ENCODE measurements at regions not wholly inside any gene's neighbourhood (a gene's known extent, or its start where the extent isn't known, plus 50 kb on each side); places are given as distances from the start of the nearest gene placed in this dataset.

- DNase-seq: no peak
- Histone ChIP-seq H3K4me3 (no peak overlapping the region), H3K36me3 (no peaks in the 10 kb centered on the region), H3K9me3 (no peaks in the 10 kb centered on the region), H3K27me3 (no peaks in the 10 kb centered on the region)
Measured at GRCh38 chr4:14496969-14497368, 505.3 kb upstream of the CPEB2 start.

- Histone ChIP-seq H3K36me3 (no peaks in the 10 kb centered on the region), H3K9me3 (no peaks in the 10 kb centered on the region), H3K4me3 (no peak overlapping the region), H3K27me3 (no peaks in the 10 kb centered on the region)
- no peak for DNase-seq
Measured at GRCh38 chr4:14504162-14504561, 498.1 kb upstream of the CPEB2 start.

- DNase-seq: no peak
- Histone ChIP-seq H3K36me3 (no peaks in the 10 kb centered on the region), H3K4me3 (no peak overlapping the region), H3K9me3 (no peaks in the 10 kb centered on the region), H3K27me3 (no peaks in the 10 kb centered on the region)
Measured at GRCh38 chr4:14513471-14513870, 488.8 kb upstream of the CPEB2 start.

GRCh38 chr4:14515556-14515955 lies 486.7 kb upstream of the CPEB2 start:
- Histone ChIP-seq H3K36me3 (no peaks in the 10 kb centered on the region), H3K9me3 (no peaks in the 10 kb centered on the region), H3K27me3 (no peaks in the 10 kb centered on the region), H3K4me3 (no peak overlapping the region)
- DNase-seq: no peak

GRCh38 chr4:14518136-14518535 lies 484.1 kb upstream of the CPEB2 start:
- Histone ChIP-seq H3K9me3 (no peaks in the 10 kb centered on the region), H3K4me3 (no peak overlapping the region), H3K36me3 (no peaks in the 10 kb centered on the region), H3K27me3 (no peaks in the 10 kb centered on the region)
- DNase-seq: no peak

- DNase-seq: no peak
- Histone ChIP-seq H3K4me3 (no peak overlapping the region), H3K36me3 (no peaks in the 10 kb centered on the region), H3K27me3 (no peaks in the 10 kb centered on the region), H3K9me3 (no peaks in the 10 kb centered on the region)
Measured at GRCh38 chr4:14520171-14520570, 482.1 kb upstream of the CPEB2 start.

- no peaks in the 10 kb centered on the region for H3K36me3 ChIP-seq
- no peak overlapping the region for H3K4me3 ChIP-seq
- no peak for DNase-seq
- H3K9me3 ChIP-seq: no peaks in the 10 kb centered on the region
- H3K27me3 ChIP-seq: no peaks in the 10 kb centered on the region
Measured at GRCh38 chr4:14524276-14524675, 478.0 kb upstream of the CPEB2 start.

- Histone ChIP-seq H3K27me3 (no peaks in the 10 kb centered on the region), H3K4me3 (no peak overlapping the region), H3K9me3 (no peaks in the 10 kb centered on the region), H3K36me3 (no peaks in the 10 kb centered on the region)
- no peak for DNase-seq
Measured at GRCh38 chr4:14528918-14529317, 473.4 kb upstream of the CPEB2 start.

- Histone ChIP-seq H3K9me3 (no peaks in the 10 kb centered on the region), H3K4me3 (no peak overlapping the region), H3K36me3 (no peaks in the 10 kb centered on the region), H3K27me3 (no peaks in the 10 kb centered on the region)
- DNase-seq: no peak
Measured at GRCh38 chr4:14529653-14530052, 472.6 kb upstream of the CPEB2 start.

GRCh38 chr4:14532436-14532835 lies 469.8 kb upstream of the CPEB2 start:
- Histone ChIP-seq H3K4me3 (no peak overlapping the region), H3K27me3 (no peaks in the 10 kb centered on the region)
- DNase-seq: no peak

GRCh38 chr4:14539246-14539645 lies 463.0 kb upstream of the CPEB2 start:
- no peaks in the 10 kb centered on the region for H3K36me3 ChIP-seq
- H3K9me3 ChIP-seq: no peaks in the 10 kb centered on the region; the same call in 1 of the 2 replicates
- H3K27me3 ChIP-seq: no peaks in the 10 kb centered on the region
- peak; percentile 4 for DNase-seq
- H3K4me3 ChIP-seq: no peak overlapping the region

More at GRCh38 chr4:14532436-14532835, 469.8 kb upstream of the CPEB2 start:
- Histone ChIP-seq H3K9me3 (no peaks in the 10 kb centered on the region), H3K36me3 (no peaks in the 10 kb centered on the region)

- Histone ChIP-seq H3K36me3 (no peaks in the 10 kb centered on the region), H3K9me3 (no peaks in the 10 kb centered on the region; the same call in 1 of the 2 replicates), H3K27me3 (no peaks in the 10 kb centered on the region), H3K4me3 (no peak overlapping the region)
- DNase-seq: no peak
Measured at GRCh38 chr4:14545163-14545562, 457.1 kb upstream of the CPEB2 start.

GRCh38 chr4:14545807-14546206 lies 456.5 kb upstream of the CPEB2 start:
- H3K9me3 ChIP-seq: no peaks in the 10 kb centered on the region; the same call in 1 of the 2 replicates
- no peak overlapping the region for H3K4me3 ChIP-seq
- no peaks in the 10 kb centered on the region for H3K36me3 ChIP-seq
- DNase-seq: no peak
- no peaks in the 10 kb centered on the region for H3K27me3 ChIP-seq

GRCh38 chr4:14552119-14552518 lies 450.2 kb upstream of the CPEB2 start:
- Histone ChIP-seq H3K36me3 (no peaks in the 10 kb centered on the region), H3K4me3 (no peak overlapping the region), H3K27me3 (no peaks in the 10 kb centered on the region), H3K9me3 (no peaks in the 10 kb centered on the region)
- no peak for DNase-seq

GRCh38 chr4:14559646-14560045 lies 442.6 kb upstream of the CPEB2 start:
- no peak for DNase-seq
- no peak overlapping the region for H3K4me3 ChIP-seq

GRCh38 chr4:14560577-14560976 lies 441.7 kb upstream of the CPEB2 start:
- DNase-seq: no peak
- no peaks in the 10 kb centered on the region for H3K9me3 ChIP-seq
- no peaks in the 10 kb centered on the region for H3K36me3 ChIP-seq
- no peaks in the 10 kb centered on the region for H3K27me3 ChIP-seq
- H3K4me3 ChIP-seq: no peak overlapping the region

More at GRCh38 chr4:14559646-14560045, 442.6 kb upstream of the CPEB2 start:
- Histone ChIP-seq H3K36me3 (no peaks in the 10 kb centered on the region), H3K9me3 (no peaks in the 10 kb centered on the region), H3K27me3 (no peaks in the 10 kb centered on the region)

GRCh38 chr4:14562901-14563300 lies 439.4 kb upstream of the CPEB2 start:
- H3K36me3 ChIP-seq: no peaks in the 10 kb centered on the region
- H3K4me3 ChIP-seq: no peak overlapping the region
- DNase-seq: no peak
- H3K9me3 ChIP-seq: no peaks in the 10 kb centered on the region
- no peaks in the 10 kb centered on the region for H3K27me3 ChIP-seq

GRCh38 chr4:14564281-14564680 lies 438.0 kb upstream of the CPEB2 start:
- no peaks in the 10 kb centered on the region for H3K27me3 ChIP-seq
- no peaks in the 10 kb centered on the region for H3K36me3 ChIP-seq
- no peak for DNase-seq
- no peak overlapping the region for H3K4me3 ChIP-seq
- no peaks in the 10 kb centered on the region for H3K9me3 ChIP-seq

- DNase-seq: no peak
- no peaks in the 10 kb centered on the region for H3K9me3 ChIP-seq
Measured at GRCh38 chr4:14566518-14566917, 435.8 kb upstream of the CPEB2 start.

More at GRCh38 chr4:14566518-14566917, 435.8 kb upstream of the CPEB2 start:
- Histone ChIP-seq H3K36me3 (no peaks in the 10 kb centered on the region), H3K27me3 (no peaks in the 10 kb centered on the region), H3K4me3 (no peak overlapping the region)
